CD4-positive, alpha-beta T cell treated with Interleukin-6 at 100 ng/mL for 8 hours (primary cell): ENCODE measurements at regions not wholly inside any gene's neighbourhood (a gene's known extent, or its start where the extent isn't known, plus 50 kb on each side); places are given as distances from the start of the nearest gene placed in this dataset.

Experiments used
- DNase-seq: peaks from one replicate; pipeline ENCODE4 v3.0.0-alpha.2; 2020; ENCODE audit warnings: mixed read lengths, low spot score

DNA sequence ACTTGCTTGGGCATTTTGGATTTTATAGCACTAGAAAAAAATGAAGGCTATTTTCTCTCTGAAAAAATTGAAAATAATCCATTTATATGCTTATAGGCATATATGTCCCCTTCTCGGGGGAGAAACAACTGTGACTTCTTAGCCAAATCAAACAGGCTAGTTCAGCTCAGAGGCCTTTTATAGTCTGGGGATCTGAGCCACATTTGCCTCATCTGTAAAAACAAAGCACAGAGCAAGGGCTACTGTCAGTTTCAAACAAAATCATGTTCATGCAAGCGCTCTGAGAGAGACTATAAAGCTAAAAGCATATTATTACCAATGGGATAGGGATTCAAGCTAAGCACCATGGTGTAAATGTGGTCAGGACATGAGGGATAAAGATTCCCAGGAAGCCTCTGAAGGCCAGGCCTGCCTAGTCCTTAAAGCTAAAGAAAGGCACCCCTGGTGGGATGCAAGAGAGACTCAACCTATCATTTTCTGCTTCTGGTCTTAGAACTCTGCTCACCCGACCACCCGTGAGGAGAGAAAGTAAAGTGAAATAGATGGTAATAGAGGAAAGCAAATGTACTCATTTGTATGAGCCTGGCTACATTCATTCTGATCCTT is 51.0 kb upstream of the IL12A start:
- no peak for DNase-seq

DNA sequence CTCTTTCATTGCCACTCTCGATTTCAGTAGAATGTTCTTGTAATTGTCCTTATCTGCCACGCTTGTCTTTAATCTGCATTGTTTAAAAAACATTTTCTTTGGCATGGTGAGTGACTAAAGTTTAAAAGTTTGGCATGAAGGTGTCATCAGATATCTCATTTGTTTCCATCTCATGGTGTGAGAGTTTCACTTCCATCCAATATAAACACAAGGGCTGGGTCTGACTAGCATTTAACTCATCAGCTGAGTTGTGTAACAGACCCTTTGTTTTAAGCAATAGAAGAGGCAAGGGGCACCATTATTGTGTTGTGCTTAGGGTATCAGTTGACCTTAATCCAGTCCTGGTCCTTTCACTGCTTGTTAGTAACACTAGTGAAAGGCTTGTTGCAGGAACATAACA is 49.9 kb upstream of the IL12A start:
- DNase-seq = no peak
